Caco-2 (cell line): ENCODE measurements at regions not wholly inside any gene's neighbourhood (a gene's known extent, or its start where the extent isn't known, plus 50 kb on each side); places are given as distances from the start of the nearest gene placed in this dataset.
A peak's percentile ranks its signal among the peaks of the same experiment; 100 is the strongest.

ENCODE experiments used
- BruUV-seq: library from RNA; stranded (reverse); fragments of 400-500 nt; replicated peaks from 2 replicates; lab custom pipeline; 2021; lab: Mats Ljungman, UMichigan
- CTCF ChIA-PET: fragments of 300-600 bp; sonication (Branson Sonifier 250); formaldehyde crosslinking; loops from one replicate; lab custom pipeline; 2022; ENCODE audit warnings: antibody characterized with exemption; lab: Charles Lee
- POLR2A ChIA-PET: fragments of 300-600 bp; sonication (Branson Sonifier 250); formaldehyde crosslinking; loops from one replicate; lab custom pipeline; 2022; ENCODE audit warnings: antibody characterized with exemption; lab: Charles Lee
- DNase-seq, 2 experiments: peaks; one replicate each; pipeline versions ENCODE4 v3.0.0 to v3.0.0-alpha.2; 2020 to 2022
- H3K27me3 ChIP-seq: replicated peaks from 2 replicates; pipeline ENCODE4 v1.6.0; 2011; ENCODE audit warnings: low read length; ENCODE audit not compliant: control insufficient read depth, insufficient read depth
- H3K36me3 ChIP-seq: 2 replicates; pipeline ENCODE4 v1.5.1; 2011; ENCODE audit warnings: low read length; ENCODE audit not compliant: control insufficient read depth, insufficient read depth
- H3K4me1 ChIP-seq: fragments of 250-450 bp; sonication (Bioruptor Pico); 2 replicates; pipeline ENCODE4 v1.5.1; 2020; ENCODE audit warnings: mild to moderate bottlenecking
- H3K4me3 ChIP-seq: 2 replicates; pipeline ENCODE4 v1.5.1; 2011; ENCODE audit warnings: low read depth, mild to moderate bottlenecking, control low read depth, low read length
- H3K9me3 ChIP-seq: fragments of 250-450 bp; sonication (Bioruptor Pico); 2 replicates; pipeline ENCODE4 v1.5.1; 2020; ENCODE audit warnings: mild to moderate bottlenecking, moderate library complexity
- H3K27ac Mint-ChIP-seq: one replicate; pipeline ENCODE4 v1.8.0; 2022; ENCODE audit warnings: mixed read lengths; ENCODE audit not compliant: unreplicated experiment
- H3K27me3 Mint-ChIP-seq: one replicate; pipeline ENCODE4 v1.8.0; 2022; ENCODE audit warnings: mixed read lengths; ENCODE audit not compliant: insufficient read depth, unreplicated experiment
- H3K36me3 Mint-ChIP-seq: one replicate; pipeline ENCODE4 v1.8.0; 2022; ENCODE audit warnings: mild to moderate bottlenecking, mixed read lengths; ENCODE audit not compliant: insufficient read depth, unreplicated experiment
- H3K4me1 Mint-ChIP-seq: one replicate; pipeline ENCODE4 v1.8.0; 2022; ENCODE audit warnings: low read depth, mixed read lengths; ENCODE audit not compliant: unreplicated experiment
- H3K4me3 Mint-ChIP-seq: one replicate; pipeline ENCODE4 v1.8.0; 2022; ENCODE audit warnings: mild to moderate bottlenecking, moderate library complexity, mixed read lengths; ENCODE audit not compliant: unreplicated experiment
- H3K9me3 Mint-ChIP-seq: one replicate; pipeline ENCODE4 v1.8.0; 2022; ENCODE audit warnings: mixed read lengths; ENCODE audit not compliant: unreplicated experiment
- CTCF ChIP-seq, 2 experiments: fragments of 200-600 bp in 1 of 2; IDR thresholded peaks; 1 replicate in 1 of 2; 2 replicates in 1 of 2; pipeline versions ENCODE4 v1.5.1 to v1.8.0; 2011 to 2022; ENCODE audit warnings: antibody characterized with exemption in 1 of 2, control low read depth in 1 of 2, inconsistent platforms in 1 of 2, low read depth in 1 of 2, low read length in 1 of 2, mild to moderate bottlenecking in 1 of 2, moderate library complexity in 1 of 2; ENCODE audit not compliant: insufficient read depth in 1 of 2, severe bottlenecking in 1 of 2, unreplicated experiment in 1 of 2
- intact Hi-C: fragments of 100-400 bp; cut with micrococcal nuclease; formaldehyde crosslinking; loops from one replicate; pipeline ENCODE4 v1.10.0; 2022; ENCODE audit not compliant: unreplicated experiment

- Histone ChIP-seq H3K9me3 (no peaks in the 10 kb centered on the region), H3K36me3 (no peaks in the 10 kb centered on the region), H3K4me3 (no peak overlapping the region), H3K27me3 (no peaks in the 10 kb centered on the region), H3K4me1 (peaks cover 33% of the 10 kb centered on the region)
- POLR2A ChIA-PET = no interaction called here
- Mint-ChIP-seq H3K36me3 (no peaks in the 10 kb centered on the region), H3K9me3 (peaks cover 10% of the 10 kb centered on the region), H3K27ac (no peak overlapping the region), H3K27me3 (no peaks in the 10 kb centered on the region), H3K4me3 (no peak overlapping the region), H3K4me1 (peaks cover 11% of the 10 kb centered on the region)
- intact Hi-C loops = loop anchor here (1.0 to 5.0 kb wide), 3 partner anchors 9 to 63 kb away; no protein-coding TSS in a partner anchor
- no TSS peak for BruUV-seq
- no peak for TF ChIP-seq CTCF (IDR thresholded peaks at IDR 0.05; ENCODE audit: insufficient read depth in 1 of 2, low read depth in 1 of 2, low read length in 1 of 2, severe bottlenecking in 1 of 2, unreplicated experiment in 1 of 2)
- DNase-seq = peak; percentile 65 to 66
- CTCF ChIA-PET = interaction anchor here (0.5 kb wide), 1 partner anchor 219 kb away, joined by 3 read pairs; no protein-coding TSS in a partner anchor
These were observed 589.3 kb downstream of the INSC start for GRCh38 chr11:15704064-15704463.

- Histone ChIP-seq H3K4me3 (no peak overlapping the region), H3K36me3 (no peaks in the 10 kb centered on the region), H3K27me3 (no peaks in the 10 kb centered on the region), H3K4me1 (peaks cover 32% of the 10 kb centered on the region), H3K9me3 (no peaks in the 10 kb centered on the region)
- no peak for DNase-seq
- no peak for TF ChIP-seq CTCF (IDR thresholded peaks at IDR 0.05; ENCODE audit: insufficient read depth in 1 of 2, low read depth in 1 of 2, low read length in 1 of 2, severe bottlenecking in 1 of 2, unreplicated experiment in 1 of 2)
- Mint-ChIP-seq H3K27ac (no peak overlapping the region), H3K4me3 (no peak overlapping the region), H3K9me3 (peaks cover 10% of the 10 kb centered on the region), H3K27me3 (no peaks in the 10 kb centered on the region), H3K4me1 (peaks cover 10% of the 10 kb centered on the region), H3K36me3 (no peaks in the 10 kb centered on the region)
- ChIA-PET POLR2A (no interaction called here), CTCF (interaction anchor here (0.5 kb wide), 1 partner anchor 219 kb away, joined by 3 read pairs; no protein-coding TSS in a partner anchor)
- intact Hi-C loops = loop anchor here (1.0 to 5.0 kb wide), 3 partner anchors 9 to 63 kb away; no protein-coding TSS in a partner anchor
- no TSS peak for BruUV-seq
These were observed 589.8 kb downstream of the INSC start for GRCh38 chr11:15704556-15704955.

GRCh38 chr11:15705891-15706290 is 591.2 kb downstream of the INSC start:
- no peak overlapping the region for H3K27ac Mint-ChIP-seq
- no peaks in the 10 kb centered on the region for H3K9me3 ChIP-seq
- H3K36me3 ChIP-seq = no peaks in the 10 kb centered on the region
- intact Hi-C loops = no loop called here
- H3K4me3 ChIP-seq = no peak overlapping the region
- POLR2A ChIA-PET = no interaction called here
- no peaks in the 10 kb centered on the region for H3K27me3 Mint-ChIP-seq
- peaks cover 10% of the 10 kb centered on the region for H3K9me3 Mint-ChIP-seq
- no peaks in the 10 kb centered on the region for H3K36me3 Mint-ChIP-seq
- no peak overlapping the region for H3K4me3 Mint-ChIP-seq
- no peak for TF ChIP-seq CTCF (IDR thresholded peaks at IDR 0.05; ENCODE audit: insufficient read depth in 1 of 2, low read depth in 1 of 2, low read length in 1 of 2, severe bottlenecking in 1 of 2, unreplicated experiment in 1 of 2)
- CTCF ChIA-PET = no interaction called here
- peaks cover 4% of the 10 kb centered on the region for H3K4me1 Mint-ChIP-seq
- no TSS peak for BruUV-seq
- peaks cover 23% of the 10 kb centered on the region for H3K4me1 ChIP-seq
- DNase-seq = no peak
- no peaks in the 10 kb centered on the region for H3K27me3 ChIP-seq
